Activated T-cell treated with anti-CD3 and anti-CD28 coated beads for 48 hours (primary cell): ENCODE measurements at regions not wholly inside any gene's neighbourhood (a gene's known extent, or its start where the extent isn't known, plus 50 kb on each side); places are given as distances from the start of the nearest gene placed in this dataset.
"Not testable (repeated sequence)": the region's sequence is repeated elsewhere in the genome, so short reads cannot be mapped to it uniquely, and the experiment has no call there.

Experiments
- DNase-seq: peaks from one replicate; pipeline ENCODE4 v3.0.0-alpha.2; 2020; ENCODE audit warnings: low read depth

DNA sequence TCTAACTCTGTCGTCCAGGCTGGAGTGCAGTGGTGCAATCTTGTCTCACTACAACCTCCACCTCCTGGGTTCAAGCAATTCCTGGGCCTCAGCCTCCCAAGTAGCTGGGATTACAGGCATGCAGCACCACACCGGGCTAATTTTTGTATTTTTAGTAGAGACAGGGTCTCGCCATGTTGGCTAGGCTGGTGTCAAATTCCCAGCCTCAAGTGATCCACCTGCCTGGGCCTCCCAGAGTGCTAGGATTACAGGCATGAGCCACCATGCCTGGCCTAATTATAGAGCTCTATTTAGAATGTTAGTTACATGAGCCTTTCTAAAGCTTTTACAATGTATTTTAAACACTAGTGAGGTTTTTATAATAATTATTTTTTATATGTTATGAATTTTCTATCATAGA, 1346.4 kb downstream of the TECRL start:
- not testable (repeated sequence) for DNase-seq

DNA sequence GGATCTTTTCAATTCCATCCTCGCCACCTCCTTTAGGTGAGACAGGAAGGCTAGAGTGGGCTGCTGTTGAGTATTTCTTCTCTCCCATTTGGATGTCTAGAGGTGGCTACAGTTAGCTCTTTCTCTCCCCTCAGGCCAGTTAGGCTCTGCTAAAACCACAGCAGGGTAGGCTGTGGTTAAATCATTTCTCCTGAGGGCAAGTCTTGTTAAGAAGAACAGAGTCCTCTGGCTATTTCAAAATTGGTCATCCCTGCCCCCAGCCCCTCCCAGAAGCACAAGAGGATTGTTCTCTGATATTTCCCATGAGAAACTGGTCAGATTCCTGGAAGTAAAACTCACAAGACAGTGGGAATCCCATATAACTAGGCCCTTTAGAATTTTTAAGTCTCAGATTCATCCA, 1359.5 kb downstream of the TECRL start:
- no peak for DNase-seq

DNA sequence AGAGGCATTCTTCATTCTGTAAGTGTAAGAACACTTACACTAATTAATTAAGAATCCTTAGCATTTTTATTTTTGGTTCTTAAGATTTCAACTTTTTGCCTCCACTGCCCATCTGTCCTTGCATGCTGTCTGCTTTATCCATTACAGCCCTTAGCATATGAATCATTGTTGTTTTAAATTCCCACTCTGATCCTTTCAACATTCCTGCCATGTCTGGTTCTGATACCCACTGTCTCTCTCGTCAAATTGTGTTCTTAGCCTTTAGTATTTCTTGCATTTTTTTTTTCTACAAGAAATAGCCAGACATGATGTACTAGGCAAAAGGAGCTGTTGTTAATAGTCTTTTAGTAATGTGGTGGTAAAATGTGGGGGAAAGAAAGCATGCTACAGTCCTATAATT, 1360.0 kb downstream of the TECRL start:
- no peak for DNase-seq

DNA sequence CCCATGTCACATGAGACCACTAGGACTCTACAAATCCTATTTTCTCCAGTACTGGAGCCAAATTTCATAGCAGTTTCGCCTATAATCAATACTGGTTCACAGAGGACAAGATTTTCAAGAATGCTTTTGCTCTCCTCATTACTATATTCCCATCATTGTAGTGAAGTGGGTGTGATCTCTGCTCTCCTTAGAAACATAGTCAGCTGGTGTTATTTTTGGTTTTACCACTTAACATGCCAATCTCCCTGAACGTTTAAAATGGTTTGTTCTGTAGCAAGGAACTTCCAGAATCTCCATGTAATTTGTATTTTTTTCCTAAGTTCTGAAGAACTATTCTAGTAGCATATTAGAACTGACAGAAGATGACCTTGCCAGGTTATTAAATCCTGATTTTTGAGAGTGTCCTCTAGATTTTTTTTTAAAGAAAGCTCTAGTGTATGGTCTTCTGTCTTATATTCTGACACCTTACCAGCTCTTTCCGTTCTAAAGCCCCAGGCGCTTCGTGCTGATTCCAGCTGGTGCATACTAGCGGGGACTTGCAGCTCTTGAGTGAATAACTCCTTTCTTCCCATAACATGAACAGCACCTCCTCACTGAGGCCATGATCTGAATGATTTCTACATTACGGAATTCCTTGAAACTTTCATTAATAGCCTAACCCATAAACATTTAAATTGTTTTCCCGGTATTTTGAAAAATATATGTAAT, 1372.9 kb downstream of the TECRL start:
- DNase-seq = no peak

DNA sequence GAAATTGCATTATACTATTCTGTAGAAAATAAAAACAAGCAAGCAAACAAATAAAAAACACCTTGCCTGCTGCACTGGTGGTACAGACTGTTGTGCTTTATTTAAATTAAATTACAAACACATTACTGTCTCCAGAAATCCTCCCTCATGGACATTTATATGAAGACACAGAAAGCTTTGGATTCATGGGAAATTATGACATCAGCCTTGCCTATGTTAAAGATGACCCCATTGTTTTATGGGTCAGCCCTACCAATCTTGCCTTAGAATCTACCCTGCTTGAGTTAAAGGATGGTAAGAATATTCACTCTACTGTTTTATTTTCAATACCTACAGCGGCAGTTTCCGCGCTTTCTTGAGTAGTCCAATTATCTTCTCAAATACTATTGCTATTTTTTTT, 1379.9 kb downstream of the TECRL start:
- no peak for DNase-seq

DNA sequence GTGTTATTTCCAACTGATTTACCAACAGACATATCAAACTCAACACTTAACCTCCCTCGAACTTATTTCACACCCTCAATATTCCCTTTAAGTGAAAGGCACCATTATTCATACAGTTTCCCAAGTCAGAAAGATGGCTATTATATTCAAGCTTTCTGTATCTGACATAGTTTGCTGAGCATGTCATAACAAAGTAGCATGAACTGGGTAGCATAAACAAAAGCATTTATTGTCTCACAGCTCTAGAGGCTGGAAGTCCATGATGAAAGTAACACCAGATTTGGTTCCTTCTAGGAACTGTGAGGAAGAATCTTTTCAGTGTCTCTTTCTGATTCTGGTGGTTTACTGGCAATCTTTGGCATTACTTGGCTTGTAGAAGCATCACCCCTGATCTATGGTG, 1388.6 kb downstream of the TECRL start:
- DNase-seq = no peak

DNA sequence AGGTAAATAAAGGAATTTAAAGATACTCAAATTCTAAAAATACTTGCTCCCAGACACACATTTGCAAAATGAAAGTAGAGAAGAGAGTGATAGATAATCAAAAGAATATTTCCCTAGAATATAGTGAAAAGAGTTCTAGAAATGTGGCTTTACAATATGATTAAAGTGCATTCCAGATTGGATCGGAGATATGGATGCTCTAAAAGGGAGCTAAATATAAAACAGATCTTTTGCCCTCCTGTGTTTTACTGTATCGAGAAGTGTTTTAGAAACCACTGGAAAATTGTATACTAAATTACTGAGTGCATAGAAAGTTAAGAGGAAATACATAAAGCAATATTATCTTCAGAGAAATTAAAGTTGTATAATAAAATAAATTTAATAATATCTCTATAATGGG, 1392.0 kb downstream of the TECRL start:
- DNase-seq = no peak

DNA sequence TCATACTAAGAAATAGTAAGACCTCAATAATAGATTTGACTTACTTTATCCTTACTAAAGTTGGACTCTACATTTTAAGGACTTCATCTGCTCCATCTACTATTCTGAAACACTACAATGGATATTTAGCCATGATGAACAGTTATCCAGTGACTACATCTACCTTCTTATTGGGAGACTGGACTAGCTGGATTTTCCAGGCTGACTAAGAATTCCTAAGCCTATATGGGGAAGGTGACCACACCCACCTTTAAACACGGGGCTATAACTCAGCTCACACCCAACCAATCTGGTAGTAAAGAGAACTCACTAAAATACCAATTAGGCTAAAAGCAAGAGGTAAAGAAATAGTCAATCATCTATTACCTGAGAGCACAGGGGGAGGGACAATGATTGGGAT, 1438.4 kb downstream of the TECRL start:
- DNase-seq = no peak

DNA sequence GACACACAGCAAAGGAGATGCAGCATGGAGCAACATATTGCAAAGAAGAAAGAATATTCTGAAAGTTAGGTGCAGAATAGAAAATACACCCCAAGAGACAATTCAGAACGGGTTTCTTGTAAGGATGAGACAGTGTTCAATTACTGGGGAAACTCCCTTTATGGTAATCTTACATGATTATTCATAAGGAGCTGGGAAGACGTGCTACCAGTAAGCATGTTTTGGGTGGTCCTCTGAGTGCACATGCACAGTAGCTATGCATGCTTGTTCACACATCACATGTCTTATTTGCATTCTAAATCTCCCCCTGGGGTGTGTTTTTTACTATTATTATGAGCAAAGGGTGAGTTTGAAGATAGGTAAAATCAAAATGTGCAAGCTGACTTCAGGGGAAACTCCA, 1448.8 kb downstream of the TECRL start:
- no peak for DNase-seq

DNA sequence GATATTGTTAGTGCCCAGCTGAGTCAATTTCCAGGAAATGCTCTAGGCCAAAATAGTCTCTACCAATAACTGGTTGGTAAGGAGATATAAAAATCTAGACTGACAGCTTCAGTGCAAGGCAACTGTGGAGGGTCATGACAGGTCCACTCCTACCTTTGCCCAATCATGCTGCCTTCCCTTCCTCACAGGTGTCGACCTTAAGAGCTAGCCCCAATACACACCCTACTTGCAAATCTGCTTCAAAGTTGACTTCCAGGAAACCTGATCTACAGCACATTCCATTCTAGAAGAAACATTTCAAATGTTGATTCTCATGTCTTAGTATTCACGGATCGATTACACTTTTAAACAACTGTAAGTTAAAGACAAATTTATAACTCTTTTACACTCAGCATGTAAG, 1455.5 kb downstream of the TECRL start:
- no peak for DNase-seq

DNA sequence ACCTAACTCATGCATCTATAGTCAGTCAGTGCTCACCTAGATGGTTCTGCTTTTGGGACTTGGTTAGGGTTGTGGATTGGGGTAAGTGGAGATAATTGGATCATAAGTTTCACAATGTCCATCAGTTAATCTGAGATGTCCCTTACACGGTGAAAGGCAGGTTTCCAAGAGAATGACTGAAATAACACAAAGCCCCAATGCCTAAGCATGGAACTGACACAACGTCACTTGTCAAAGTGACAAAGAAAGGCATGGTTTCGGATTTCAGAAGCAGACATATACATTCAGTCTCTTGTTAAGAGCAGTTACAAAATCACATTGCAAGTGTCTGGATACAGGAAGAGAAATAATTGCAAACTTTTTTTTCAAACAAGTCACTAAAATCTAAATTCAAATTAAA, 1456.9 kb downstream of the TECRL start:
- no peak for DNase-seq

DNA sequence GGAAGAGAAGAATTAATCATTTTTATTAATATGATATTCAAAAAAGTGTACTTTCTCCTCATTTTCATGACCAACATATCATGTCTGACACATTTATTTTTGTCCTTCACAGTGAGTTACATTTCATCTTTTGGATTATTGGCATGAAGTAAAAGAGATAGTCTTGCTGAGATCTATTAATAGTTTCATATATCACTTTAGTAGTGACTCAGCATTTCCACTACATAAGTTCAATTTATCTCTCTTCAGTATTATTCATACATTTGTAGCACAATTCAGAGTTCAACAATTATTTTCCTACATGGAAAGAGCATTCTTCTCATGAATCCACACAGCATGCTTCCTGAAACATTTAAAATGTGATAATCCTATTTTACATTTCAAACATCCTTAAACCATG, 1461.1 kb downstream of the TECRL start:
- DNase-seq = no peak

DNA sequence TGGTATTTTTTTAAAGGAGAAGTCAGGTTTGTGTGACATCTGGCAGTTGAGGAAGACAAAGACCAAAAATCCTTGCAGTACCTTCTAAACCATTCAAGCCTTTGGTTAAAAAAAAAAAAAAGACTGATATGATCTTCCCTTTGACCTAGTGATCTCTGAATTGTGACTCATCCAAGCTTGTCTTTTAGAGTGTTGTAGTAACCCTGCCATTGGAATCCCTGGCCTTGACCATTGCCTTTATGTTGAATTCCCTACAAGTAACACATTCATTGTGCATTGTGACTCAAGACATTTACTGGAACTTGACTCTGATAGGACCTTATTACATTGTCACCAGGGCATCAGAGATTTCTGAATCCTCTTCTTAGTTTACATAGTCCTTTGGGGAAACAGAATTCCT, 1469.0 kb downstream of the TECRL start:
- DNase-seq = no peak

DNA sequence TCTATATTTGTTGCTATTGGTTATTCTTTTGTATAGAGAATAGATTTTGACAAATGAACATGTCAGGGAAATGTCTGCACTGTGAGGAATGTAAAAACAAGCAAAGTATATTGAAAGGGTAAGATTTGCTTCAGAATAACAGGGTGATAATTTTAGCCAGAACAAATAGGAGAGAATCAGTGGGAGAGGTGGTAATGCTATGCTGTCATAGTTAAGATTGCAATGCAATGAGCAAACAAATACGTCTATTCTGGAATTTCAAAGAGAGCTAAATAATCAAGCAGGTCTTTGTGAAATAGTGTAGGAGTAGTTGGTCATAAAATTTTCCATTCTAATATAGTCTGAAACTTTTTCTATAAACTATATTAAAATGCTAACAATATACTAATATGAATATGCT, 1478.4 kb downstream of the TECRL start:
- DNase-seq = no peak

DNA sequence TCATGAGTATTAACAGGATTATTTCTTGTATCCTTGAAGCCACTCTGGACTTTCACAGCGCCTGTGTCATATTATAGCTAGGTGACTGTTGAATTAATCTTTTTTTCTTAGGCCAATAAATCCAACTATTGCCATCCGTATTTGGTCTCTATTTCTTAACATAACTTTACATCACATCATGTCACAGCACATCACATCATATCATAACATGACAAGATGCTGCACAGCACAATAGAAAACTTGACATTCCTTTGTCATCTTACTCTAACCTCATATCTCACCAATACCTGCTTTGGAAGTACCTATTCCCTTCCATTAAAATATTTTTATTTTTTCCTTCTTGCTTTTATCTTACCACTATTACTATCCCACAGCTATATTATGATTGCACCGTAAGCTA, 1480.8 kb downstream of the TECRL start:
- no peak for DNase-seq

DNA sequence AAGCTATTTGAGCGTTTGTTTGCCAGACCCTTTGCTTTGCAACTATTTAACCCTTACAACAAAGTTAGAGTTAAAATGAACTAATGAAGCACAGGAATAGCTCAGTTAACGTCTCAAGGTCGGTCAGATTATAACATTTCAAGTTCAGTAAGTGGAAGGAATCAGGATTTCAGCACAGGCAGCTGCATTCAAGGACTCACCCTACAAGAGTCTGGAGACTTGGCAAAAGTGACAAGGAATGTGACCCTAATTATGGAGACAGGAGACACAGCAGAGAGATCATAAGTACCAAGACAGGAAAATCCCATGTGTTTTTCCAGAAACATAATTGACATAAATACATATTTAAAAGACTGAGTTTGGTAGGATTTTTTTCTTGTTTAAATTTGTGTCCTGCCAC, 1481.7 kb downstream of the TECRL start:
- DNase-seq = no peak

DNA sequence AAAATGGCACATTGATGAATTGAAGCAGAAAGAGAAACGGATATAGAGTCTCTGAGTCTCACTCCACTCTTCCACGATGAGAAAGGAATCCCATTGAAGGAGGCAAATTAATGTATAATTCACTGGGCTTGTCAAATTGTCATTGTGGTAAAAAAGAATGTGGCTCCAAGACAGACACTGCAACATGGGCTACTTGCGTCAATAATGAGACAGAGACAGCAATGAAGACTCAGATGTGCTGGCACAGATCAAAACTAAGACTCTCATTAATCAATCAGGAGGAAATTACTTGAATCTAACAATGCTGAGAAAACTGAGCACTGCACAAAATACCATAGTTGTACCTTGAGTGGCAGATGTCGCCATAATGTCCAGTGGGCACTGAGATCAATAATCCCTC, 1485.5 kb downstream of the TECRL start:
- no peak for DNase-seq

DNA sequence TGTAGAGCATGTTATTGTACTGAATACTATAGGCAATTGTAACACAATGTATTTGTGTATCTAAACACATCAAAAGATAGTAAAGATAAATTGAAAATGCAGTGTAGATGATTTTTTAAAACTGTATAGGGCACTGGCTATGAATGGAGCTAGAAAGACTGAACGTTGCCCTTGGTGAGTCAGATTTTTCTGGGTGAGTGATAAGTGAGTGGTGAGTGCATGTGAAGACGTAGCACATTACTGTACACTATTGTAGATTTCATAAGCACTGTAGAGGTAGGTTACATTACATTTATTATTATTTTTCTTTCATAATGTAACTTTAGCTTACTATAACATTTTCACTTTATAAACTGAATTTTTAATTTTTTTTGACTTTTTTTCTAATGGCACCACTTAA, 1491.6 kb downstream of the TECRL start:
- no peak for DNase-seq

DNA sequence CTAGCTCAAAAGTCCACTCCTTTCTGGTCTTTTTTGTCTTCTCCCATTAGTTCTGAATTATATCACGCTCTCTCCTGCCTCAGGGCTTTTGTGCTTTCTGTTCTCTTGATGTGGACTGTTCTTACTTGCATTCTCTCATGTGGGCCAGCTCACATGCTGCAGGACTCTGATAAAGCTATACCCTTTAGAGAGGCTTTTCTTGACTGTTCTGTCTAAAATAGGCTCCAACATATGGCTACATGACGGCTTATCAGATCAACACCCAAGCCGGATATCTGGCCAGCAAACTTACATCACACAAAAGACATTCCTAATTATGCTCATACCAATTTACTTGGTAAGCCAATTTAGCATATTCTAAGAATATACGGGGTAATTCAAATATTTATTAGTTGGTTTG, 1494.5 kb downstream of the TECRL start:
- DNase-seq = no peak

DNA sequence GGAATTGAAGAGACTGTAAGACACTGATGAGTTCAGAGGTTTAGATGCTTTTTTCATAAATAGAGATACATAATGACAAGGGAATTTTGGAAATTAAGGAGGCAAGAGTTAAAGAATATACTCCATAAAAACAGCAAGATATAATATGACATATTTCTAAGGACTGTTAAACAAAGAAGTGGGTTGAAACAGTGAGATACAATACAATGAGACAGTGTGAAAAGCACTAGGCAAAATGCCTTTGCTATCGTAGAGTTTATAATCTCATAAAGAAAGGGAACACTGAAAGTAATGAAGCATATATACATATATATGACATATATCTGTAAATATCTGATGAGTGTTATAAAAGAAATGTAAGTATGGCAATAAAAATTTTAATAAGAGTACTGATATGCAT, 1496.2 kb downstream of the TECRL start:
- no peak for DNase-seq

DNA sequence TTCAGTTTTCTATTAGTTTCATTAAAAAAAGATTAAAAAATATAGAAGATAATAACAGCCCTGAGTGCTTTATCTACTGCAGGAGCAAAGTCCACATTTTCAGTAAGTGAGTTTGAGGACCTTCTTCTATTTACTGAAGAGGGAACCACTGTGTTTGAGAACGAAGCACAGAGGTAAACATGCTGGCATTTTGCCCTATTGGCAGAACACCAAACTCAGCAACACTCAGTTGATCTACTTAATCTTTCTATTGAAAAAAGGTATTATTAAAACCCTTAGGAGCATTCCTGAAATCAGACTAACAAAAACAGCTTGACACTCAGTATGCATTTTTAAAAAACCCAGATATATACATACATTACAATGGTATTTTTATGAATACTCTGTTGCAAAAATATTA, 1496.7 kb downstream of the TECRL start:
- no peak for DNase-seq

DNA sequence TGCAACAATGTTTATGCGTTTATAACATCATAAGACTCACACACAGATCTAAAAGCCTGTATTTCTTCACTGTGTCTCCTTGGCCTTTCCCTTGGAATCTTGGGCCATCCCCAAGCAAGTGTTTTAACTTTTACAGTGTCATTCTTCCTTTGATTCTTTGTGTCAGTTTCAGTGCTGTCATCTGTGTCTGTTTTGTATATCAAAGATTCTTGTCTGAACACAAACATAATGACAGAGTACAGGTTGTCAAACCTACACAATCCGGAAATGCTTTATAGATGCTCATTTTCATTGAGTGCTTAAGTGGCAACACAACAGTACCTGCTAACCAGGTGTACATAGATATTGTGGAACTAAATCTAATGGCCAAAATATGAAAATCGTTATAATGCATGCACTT, 1500.0 kb downstream of the TECRL start:
- DNase-seq = no peak

DNA sequence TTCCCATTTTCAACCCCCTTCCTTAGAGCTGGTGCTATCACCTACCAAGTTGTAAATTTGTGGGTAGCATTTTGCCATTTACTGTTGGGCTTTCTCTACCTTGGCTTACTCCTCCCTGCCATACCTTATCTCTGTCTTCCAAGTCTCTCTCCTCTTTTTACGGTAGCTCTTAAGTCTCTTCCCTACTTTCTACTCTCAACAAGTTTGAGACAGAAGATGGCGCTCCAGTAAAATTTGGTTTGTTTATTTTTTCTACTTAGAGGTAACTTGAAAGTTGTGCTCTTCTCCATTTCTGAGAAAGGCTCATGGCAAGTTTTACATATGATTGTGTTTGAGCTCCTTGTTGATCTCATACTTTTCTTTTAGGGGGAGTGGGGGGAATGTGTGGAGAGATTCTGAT, 1508.1 kb downstream of the TECRL start:
- DNase-seq = no peak

DNA sequence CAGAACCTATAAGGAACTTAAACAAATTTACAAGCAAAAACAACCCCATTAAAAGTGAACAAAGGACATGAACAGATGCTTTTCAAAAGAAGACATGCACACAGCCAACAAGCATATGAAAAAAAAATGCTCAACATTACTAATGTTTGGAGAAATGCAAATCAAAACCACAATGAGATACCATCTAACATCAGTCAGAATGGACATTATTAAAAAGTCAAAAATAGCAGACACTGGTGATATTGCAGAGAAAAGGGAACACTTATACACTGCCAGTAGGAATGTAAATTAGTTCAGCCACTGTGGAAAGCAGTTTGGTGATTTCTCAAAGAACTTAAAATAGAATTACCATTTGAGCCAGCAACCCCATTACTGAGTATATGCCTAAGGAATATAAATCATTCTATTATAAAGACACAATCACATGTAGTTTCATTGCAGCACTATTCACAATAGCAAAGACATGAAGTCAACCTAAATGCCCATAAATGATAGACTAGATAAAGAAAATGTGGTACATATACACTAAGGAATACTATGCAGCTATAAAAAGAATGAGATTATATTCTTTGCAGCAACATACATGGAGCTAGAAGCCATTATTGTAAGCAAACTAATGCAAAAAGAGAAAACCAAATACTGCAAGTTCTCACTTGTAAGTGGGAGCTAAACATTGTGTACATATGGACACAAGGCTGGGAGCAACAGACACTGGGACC, 1509.4 kb downstream of the TECRL start:
- DNase-seq = no peak
